CD4-positive, alpha-beta T cell treated with Interleukin-6 for 4 hours (primary cell): ENCODE measurements at regions not wholly inside any gene's neighbourhood (a gene's known extent, or its start where the extent isn't known, plus 50 kb on each side); places are given as distances from the start of the nearest gene placed in this dataset.

ENCODE experiments used
- DNase-seq: peaks from one replicate; pipeline ENCODE4 v3.0.0-alpha.2; 2020; ENCODE audit warnings: mixed read lengths

GRCh38 chr10:128596906-128597305 is 470.7 kb upstream of the MKI67 start:
- no peak for DNase-seq

- DNase-seq = no peak
Observed at GRCh38 chr10:128599030-128599429, 472.8 kb upstream of the MKI67 start.

- DNase-seq = no peak
Observed at GRCh38 chr10:128599538-128599937, 473.3 kb upstream of the MKI67 start.

- no peak for DNase-seq
Observed at GRCh38 chr10:128602183-128602582, 476.0 kb upstream of the MKI67 start.

- DNase-seq = no peak
Observed at GRCh38 chr10:128604025-128604424, 477.8 kb upstream of the MKI67 start.

- no peak for DNase-seq
Observed at GRCh38 chr10:128605180-128605579, 479.0 kb upstream of the MKI67 start.

GRCh38 chr10:128606055-128606454 is 479.8 kb upstream of the MKI67 start:
- no peak for DNase-seq

GRCh38 chr10:128608791-128609190 is 482.6 kb upstream of the MKI67 start:
- no peak for DNase-seq

- no peak for DNase-seq
Observed at GRCh38 chr10:128609460-128609859, 483.2 kb upstream of the MKI67 start.

- DNase-seq = no peak
Observed at GRCh38 chr10:128610113-128610512, 483.9 kb upstream of the MKI67 start.

GRCh38 chr10:128612195-128612594 is 486.0 kb upstream of the MKI67 start:
- DNase-seq = no peak

GRCh38 chr10:128612631-128613030 is 486.4 kb upstream of the MKI67 start:
- DNase-seq = no peak

- DNase-seq = no peak
Observed at GRCh38 chr10:128614016-128614605, 487.9 kb upstream of the MKI67 start.

- no peak for DNase-seq
Observed at GRCh38 chr10:128614802-128615553, 488.8 kb upstream of the MKI67 start.

GRCh38 chr10:128617532-128617931 is 491.3 kb upstream of the MKI67 start:
- no peak for DNase-seq

GRCh38 chr10:128622706-128623105 is 496.5 kb upstream of the MKI67 start:
- no peak for DNase-seq

- no peak for DNase-seq
Observed at GRCh38 chr10:128623776-128624175, 497.6 kb upstream of the MKI67 start.

GRCh38 chr10:128624656-128625530 is 498.7 kb upstream of the MKI67 start:
- DNase-seq = no peak

- no peak for DNase-seq
Observed at GRCh38 chr10:128625926-128626325, 499.7 kb upstream of the MKI67 start.

GRCh38 chr10:128626397-128627000 is 500.3 kb upstream of the MKI67 start:
- no peak for DNase-seq

- no peak for DNase-seq
Observed at GRCh38 chr10:128627811-128628210, 501.6 kb upstream of the MKI67 start.

- no peak for DNase-seq
Observed at GRCh38 chr10:128628252-128628651, 502.0 kb upstream of the MKI67 start.
